ENCODE measurements at regions not wholly inside any gene's neighbourhood (a gene's known extent, or its start where the extent isn't known, plus 50 kb on each side); places are given as distances from the start of the nearest gene placed in this dataset.

DNA sequence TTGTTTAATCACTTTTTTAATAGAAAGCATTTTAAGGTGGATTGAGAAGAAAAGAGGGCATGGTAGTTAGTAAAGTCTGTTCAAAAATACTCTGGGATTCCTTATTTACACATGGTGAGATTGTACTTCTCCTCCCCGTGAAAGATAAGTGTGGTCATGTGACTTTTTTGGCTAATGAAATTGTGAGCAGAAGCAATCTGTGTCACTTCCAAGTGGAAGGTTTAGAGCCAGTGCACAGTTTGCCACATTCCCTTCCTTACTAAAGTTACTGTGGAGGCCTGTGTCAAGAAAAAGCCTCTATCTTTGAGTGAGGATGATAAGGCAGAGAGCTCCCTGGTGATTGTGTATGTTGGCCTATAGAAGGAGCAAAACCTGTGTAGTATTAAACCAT, 471.3 kb downstream of the OMA1 start:
- H2AFZ ChIP-seq (ENCODE audit: low read depth) = no peak overlapping the region
- no peaks in the 10 kb centered on the region for H3K9me3 ChIP-seq
- DNase-seq = no peak
- H3K9me2 ChIP-seq = no peaks in the 10 kb centered on the region
- H3K4me3 ChIP-seq (ENCODE audit: low read depth in 2 of 2, low read length in 1 of 2) = no peak overlapping the region
- TF ChIP-seq YY1 (IDR thresholded peaks at IDR 0.05; ENCODE audit: low read depth) (no peak), MEF2A (IDR thresholded peaks at IDR 0.05; ENCODE audit: borderline replicate concordance, low read depth) (no peak), RFX5 (IDR thresholded peaks at IDR 0.05; ENCODE audit: low read length) (no peak), RCOR1 (IDR thresholded peaks at IDR 0.05; ENCODE audit: low read length) (no peak), IRF3 (IDR thresholded peaks at IDR 0.05; ENCODE audit: low read depth, low read length) (no peak), NFIC (IDR thresholded peaks at IDR 0.05; ENCODE audit: borderline replicate concordance) (no peak), MXI1 (IDR thresholded peaks at IDR 0.05; ENCODE audit: low read depth, low read length) (no peak), GATA2 (CRISPR knock-in tag; IDR thresholded peaks at IDR 0.05) (no peak), GABPA (IDR thresholded peaks at IDR 0.05; ENCODE audit: low read depth) (no peak), NRF1 (IDR thresholded peaks at IDR 0.05; ENCODE audit: low read depth, low read length) (no peak)
- TF ChIP-seq, protein P1, sequence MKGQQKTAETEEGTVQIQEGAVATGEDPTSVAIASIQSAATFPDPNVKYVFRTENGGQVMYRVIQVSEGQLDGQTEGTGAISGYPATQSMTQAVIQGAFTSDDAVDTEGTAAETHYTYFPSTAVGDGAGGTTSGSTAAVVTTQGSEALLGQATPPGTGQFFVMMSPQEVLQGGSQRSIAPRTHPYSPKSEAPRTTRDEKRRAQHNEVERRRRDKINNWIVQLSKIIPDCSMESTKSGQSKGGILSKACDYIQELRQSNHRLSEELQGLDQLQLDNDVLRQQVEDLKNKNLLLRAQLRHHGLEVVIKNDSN (IDR thresholded peaks at IDR 0.05; ENCODE audit: borderline replicate concordance, low read depth) = no peak
- H4K20me1 ChIP-seq (ENCODE audit: insufficient read depth) = no peaks in the 10 kb centered on the region
- CTCF ChIA-PET = no interaction called here
- no peaks in the 10 kb centered on the region for H3K4me1 ChIP-seq (ENCODE audit: control insufficient read depth in 1 of 2, insufficient read depth in 2 of 2, low read depth in 1 of 2, low read length in 1 of 2)
- no peak overlapping the region for H3K9ac ChIP-seq
- POLR2A ChIA-PET = no interaction called here
- H3K36me3 ChIP-seq (replicated peaks in 1 of 2; ENCODE audit: control insufficient read depth in 1 of 2, insufficient read depth in 2 of 2, low read length in 1 of 2) = no peaks in the 10 kb centered on the region
- WGBS (ENCODE audit: low lambda C conversion rate) = 11% methylated on average over 1 of the region's 1 CpG
- H3K79me2 ChIP-seq (ENCODE audit: insufficient read depth) = no peaks in the 10 kb centered on the region
- H3K27me3 ChIP-seq (ENCODE audit: insufficient read depth) = no peaks in the 10 kb centered on the region
- H3K27ac ChIP-seq (ENCODE audit: low read depth in 2 of 2, low read length in 1 of 2) = no peak overlapping the region
- H3F3A ChIP-seq (replicated peaks; ENCODE audit: insufficient read depth) = no peaks in the 10 kb centered on the region
- H3K4me2 ChIP-seq = no peak overlapping the region

DNA sequence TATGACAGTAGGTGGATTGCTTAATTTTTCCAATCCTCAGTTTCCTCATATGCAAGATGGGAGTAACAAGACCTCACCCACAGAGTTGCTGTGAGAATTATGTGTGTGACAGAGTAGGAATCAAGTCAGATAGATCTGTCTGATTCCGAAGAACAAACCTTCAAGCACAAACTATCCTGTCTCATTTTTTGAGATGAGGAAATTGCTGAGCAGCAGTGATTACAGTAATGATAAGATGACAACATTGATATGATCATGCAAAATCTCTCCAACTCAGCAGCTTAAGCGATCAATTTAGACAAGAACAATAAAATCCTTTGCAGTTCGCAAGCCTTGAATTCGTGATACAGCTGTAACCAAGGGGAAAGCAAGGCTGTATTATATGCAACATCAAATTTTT, 474.1 kb downstream of the OMA1 start:
- Histone ChIP-seq H3K79me2 (ENCODE audit: insufficient read depth) (no peaks in the 10 kb centered on the region), H3K9me2 (no peaks in the 10 kb centered on the region), H3K9me3 (no peaks in the 10 kb centered on the region), H2AFZ (ENCODE audit: low read depth) (no peak overlapping the region), H3K4me1 (ENCODE audit: control insufficient read depth in 1 of 2, insufficient read depth in 2 of 2, low read depth in 1 of 2, low read length in 1 of 2) (no peaks in the 10 kb centered on the region), H3F3A (replicated peaks; ENCODE audit: insufficient read depth) (no peaks in the 10 kb centered on the region), H3K4me2 (no peak overlapping the region), H3K4me3 (ENCODE audit: low read depth in 2 of 2, low read length in 1 of 2) (no peak overlapping the region), H4K20me1 (ENCODE audit: insufficient read depth) (no peaks in the 10 kb centered on the region), H3K9ac (no peak overlapping the region), H3K36me3 (replicated peaks in 1 of 2; ENCODE audit: control insufficient read depth in 1 of 2, insufficient read depth in 2 of 2, low read length in 1 of 2) (no peaks in the 10 kb centered on the region), H3K27ac (ENCODE audit: low read depth in 2 of 2, low read length in 1 of 2) (no peak overlapping the region), H3K27me3 (ENCODE audit: insufficient read depth) (no peaks in the 10 kb centered on the region)
- ChIA-PET CTCF (no interaction called here), POLR2A (no interaction called here)
- TF ChIP-seq GATA2 (CRISPR knock-in tag; IDR thresholded peaks at IDR 0.05) (no peak), FOSL2 (IDR thresholded peaks at IDR 0.05; ENCODE audit: borderline replicate concordance, low read depth) (no peak), MXI1 (IDR thresholded peaks at IDR 0.05; ENCODE audit: low read depth, low read length) (no peak), GABPA (IDR thresholded peaks at IDR 0.05; ENCODE audit: low read depth) (no peak), RFX5 (IDR thresholded peaks at IDR 0.05; ENCODE audit: low read length) (no peak)
- no peak for DNase-seq
- 36% methylated on average over 4 of the region's 4 CpGs for WGBS (ENCODE audit: low lambda C conversion rate)

Measured in SK-N-SH (cell line).